Caco-2 (cell line): ENCODE measurements at regions not wholly inside any gene's neighbourhood (a gene's known extent, or its start where the extent isn't known, plus 50 kb on each side); places are given as distances from the start of the nearest gene placed in this dataset.

Experiments used
- BruUV-seq: library from RNA; stranded (reverse); fragments of 400-500 nt; replicated peaks from 2 replicates; lab custom pipeline; 2021; lab: Mats Ljungman, UMichigan
- CTCF ChIA-PET: fragments of 300-600 bp; sonication (Branson Sonifier 250); formaldehyde crosslinking; loops from one replicate; lab custom pipeline; 2022; ENCODE audit warnings: antibody characterized with exemption; lab: Charles Lee
- POLR2A ChIA-PET: fragments of 300-600 bp; sonication (Branson Sonifier 250); formaldehyde crosslinking; loops from one replicate; lab custom pipeline; 2022; ENCODE audit warnings: antibody characterized with exemption; lab: Charles Lee
- DNase-seq, 2 experiments: peaks; one replicate each; pipeline versions ENCODE4 v3.0.0 to v3.0.0-alpha.2; 2020 to 2022
- H3K27me3 ChIP-seq: replicated peaks from 2 replicates; pipeline ENCODE4 v1.6.0; 2011; ENCODE audit warnings: low read length; ENCODE audit not compliant: control insufficient read depth, insufficient read depth
- H3K36me3 ChIP-seq: 2 replicates; pipeline ENCODE4 v1.5.1; 2011; ENCODE audit warnings: low read length; ENCODE audit not compliant: control insufficient read depth, insufficient read depth
- H3K4me1 ChIP-seq: fragments of 250-450 bp; sonication (Bioruptor Pico); 2 replicates; pipeline ENCODE4 v1.5.1; 2020; ENCODE audit warnings: mild to moderate bottlenecking
- H3K4me3 ChIP-seq: 2 replicates; pipeline ENCODE4 v1.5.1; 2011; ENCODE audit warnings: low read depth, mild to moderate bottlenecking, control low read depth, low read length
- H3K9me3 ChIP-seq: fragments of 250-450 bp; sonication (Bioruptor Pico); 2 replicates; pipeline ENCODE4 v1.5.1; 2020; ENCODE audit warnings: mild to moderate bottlenecking, moderate library complexity
- H3K27ac Mint-ChIP-seq: one replicate; pipeline ENCODE4 v1.8.0; 2022; ENCODE audit warnings: mixed read lengths; ENCODE audit not compliant: unreplicated experiment
- H3K27me3 Mint-ChIP-seq: one replicate; pipeline ENCODE4 v1.8.0; 2022; ENCODE audit warnings: mixed read lengths; ENCODE audit not compliant: insufficient read depth, unreplicated experiment
- H3K36me3 Mint-ChIP-seq: one replicate; pipeline ENCODE4 v1.8.0; 2022; ENCODE audit warnings: mild to moderate bottlenecking, mixed read lengths; ENCODE audit not compliant: insufficient read depth, unreplicated experiment
- H3K4me1 Mint-ChIP-seq: one replicate; pipeline ENCODE4 v1.8.0; 2022; ENCODE audit warnings: low read depth, mixed read lengths; ENCODE audit not compliant: unreplicated experiment
- H3K4me3 Mint-ChIP-seq: one replicate; pipeline ENCODE4 v1.8.0; 2022; ENCODE audit warnings: mild to moderate bottlenecking, moderate library complexity, mixed read lengths; ENCODE audit not compliant: unreplicated experiment
- H3K9me3 Mint-ChIP-seq: one replicate; pipeline ENCODE4 v1.8.0; 2022; ENCODE audit warnings: mixed read lengths; ENCODE audit not compliant: unreplicated experiment
- CTCF ChIP-seq, 2 experiments: fragments of 200-600 bp in 1 of 2; IDR thresholded peaks; 1 replicate in 1 of 2; 2 replicates in 1 of 2; pipeline versions ENCODE4 v1.5.1 to v1.8.0; 2011 to 2022; ENCODE audit warnings: antibody characterized with exemption in 1 of 2, control low read depth in 1 of 2, inconsistent platforms in 1 of 2, low read depth in 1 of 2, low read length in 1 of 2, mild to moderate bottlenecking in 1 of 2, moderate library complexity in 1 of 2; ENCODE audit not compliant: insufficient read depth in 1 of 2, severe bottlenecking in 1 of 2, unreplicated experiment in 1 of 2
- intact Hi-C: fragments of 100-400 bp; cut with micrococcal nuclease; formaldehyde crosslinking; loops from one replicate; pipeline ENCODE4 v1.10.0; 2022; ENCODE audit not compliant: unreplicated experiment

DNA sequence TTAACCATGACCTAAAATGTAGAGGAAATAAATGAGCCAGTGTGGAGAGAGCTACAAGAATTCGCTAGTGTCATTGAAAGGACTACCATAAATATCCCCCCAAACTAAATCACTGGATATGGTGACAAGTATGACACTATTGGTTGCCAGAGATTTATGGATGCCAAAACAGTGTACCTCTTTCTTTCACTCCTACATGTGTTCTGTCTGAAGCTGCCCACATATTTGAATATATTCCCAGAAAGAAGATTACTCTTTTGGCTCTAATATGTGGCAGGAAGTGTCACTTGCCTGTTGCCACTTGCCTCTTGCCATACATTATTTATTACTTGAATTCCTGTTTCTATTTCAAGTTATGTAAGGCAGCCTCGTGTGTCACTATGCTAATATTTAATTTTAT, 1573.6 kb downstream of the TECRL start:
- Mint-ChIP-seq H3K27ac (no peak overlapping the region), H3K27me3 (no peaks in the 10 kb centered on the region), H3K9me3 (peaks cover 17% of the 10 kb centered on the region), H3K4me3 (no peak overlapping the region), H3K36me3 (no peaks in the 10 kb centered on the region), H3K4me1 (no peaks in the 10 kb centered on the region)
- Histone ChIP-seq H3K4me3 (no peak overlapping the region), H3K27me3 (no peaks in the 10 kb centered on the region), H3K9me3 (no peaks in the 10 kb centered on the region), H3K4me1 (no peaks in the 10 kb centered on the region), H3K36me3 (no peaks in the 10 kb centered on the region)
- POLR2A ChIA-PET, result no interaction called here
- BruUV-seq, result no TSS peak
- CTCF ChIA-PET, result no interaction called here
- intact Hi-C loops, result no loop called here
- no peak for DNase-seq
- no peak for TF ChIP-seq CTCF (IDR thresholded peaks at IDR 0.05; ENCODE audit: insufficient read depth in 1 of 2, low read depth in 1 of 2, low read length in 1 of 2, severe bottlenecking in 1 of 2, unreplicated experiment in 1 of 2)

DNA sequence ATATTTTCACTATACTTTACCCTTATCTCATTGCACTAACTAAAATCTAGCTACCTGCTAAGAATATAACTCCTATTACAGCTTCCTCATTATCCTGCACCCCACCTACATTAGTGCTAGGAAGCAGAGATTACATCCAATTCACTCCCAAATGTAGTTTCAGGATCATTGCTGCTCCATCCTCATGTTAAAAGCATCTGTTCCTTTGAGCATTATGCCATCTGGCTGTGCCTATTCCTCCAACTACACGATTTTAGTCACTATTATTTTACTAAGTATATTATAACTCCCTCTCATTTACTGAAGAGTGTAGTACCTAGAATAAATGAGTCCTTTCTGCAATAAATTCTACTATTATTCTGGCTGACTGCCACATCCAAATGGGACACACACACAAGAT, 1586.9 kb downstream of the TECRL start:
- Mint-ChIP-seq H3K27ac (no peak overlapping the region), H3K4me3 (no peak overlapping the region), H3K9me3 (peaks cover 8% of the 10 kb centered on the region), H3K4me1 (no peaks in the 10 kb centered on the region), H3K36me3 (no peaks in the 10 kb centered on the region), H3K27me3 (no peaks in the 10 kb centered on the region)
- Histone ChIP-seq H3K9me3 (no peaks in the 10 kb centered on the region), H3K4me3 (no peak overlapping the region), H3K27me3 (no peaks in the 10 kb centered on the region), H3K36me3 (no peaks in the 10 kb centered on the region), H3K4me1 (no peaks in the 10 kb centered on the region)
- DNase-seq, result no peak
- intact Hi-C loops, result no loop called here
- CTCF ChIA-PET, result no interaction called here
- BruUV-seq, result no TSS peak
- POLR2A ChIA-PET, result no interaction called here
- TF ChIP-seq CTCF (IDR thresholded peaks at IDR 0.05; ENCODE audit: insufficient read depth in 1 of 2, low read depth in 1 of 2, low read length in 1 of 2, severe bottlenecking in 1 of 2, unreplicated experiment in 1 of 2), result no peak

GRCh38 chr4:62816566-62816965, 1592.7 kb downstream of the TECRL start:
- no peaks in the 10 kb centered on the region for H3K4me1 ChIP-seq
- H3K4me3 Mint-ChIP-seq, result no peak overlapping the region
- H3K4me1 Mint-ChIP-seq, result no peaks in the 10 kb centered on the region
- H3K9me3 ChIP-seq, result no peaks in the 10 kb centered on the region
- H3K36me3 Mint-ChIP-seq, result no peaks in the 10 kb centered on the region
- H3K27me3 Mint-ChIP-seq, result no peaks in the 10 kb centered on the region
- H3K4me3 ChIP-seq, result no peak overlapping the region
- H3K9me3 Mint-ChIP-seq, result no peaks in the 10 kb centered on the region
- CTCF ChIA-PET, result no interaction called here
- no peak for TF ChIP-seq CTCF (IDR thresholded peaks at IDR 0.05; ENCODE audit: insufficient read depth in 1 of 2, low read depth in 1 of 2, low read length in 1 of 2, severe bottlenecking in 1 of 2, unreplicated experiment in 1 of 2)
- intact Hi-C loops, result no loop called here
- no peaks in the 10 kb centered on the region for H3K27me3 ChIP-seq
- no peaks in the 10 kb centered on the region for H3K36me3 ChIP-seq
- BruUV-seq, result no TSS peak
- DNase-seq, result no peak
- POLR2A ChIA-PET, result no interaction called here
- no peak overlapping the region for H3K27ac Mint-ChIP-seq
